Lung (tissue), 11 donors: ENCODE measurements at regions not wholly inside any gene's neighbourhood (a gene's known extent, or its start where the extent isn't known, plus 50 kb on each side); places are given as distances from the start of the nearest gene placed in this dataset.

Source experiments
- ATAC-seq: fragments of 200-7000 bp; cut with Tn5 transposase; one replicate; pipeline ENCODE4 v1.9.1; 2020; ENCODE audit warnings: moderate number of reproducible peaks; ENCODE audit not compliant: insufficient read depth, low FRiP score
- DNase-seq, 3 donors: peaks; one replicate each; pipeline ENCODE4 v3.0.0-alpha.2; 2013 to 2017
- H3K27ac ChIP-seq, 2 donors: one replicate each; pipeline ENCODE4 v1.5.1; 2013; ENCODE audit warnings: mild to moderate bottlenecking in 2 of 2, moderate library complexity in 2 of 2, control low read depth in 1 of 2, inconsistent platforms in 1 of 2, low read depth in 1 of 2, low read length in 1 of 2
- H3K27me3 ChIP-seq, 3 donors: one replicate each; pipeline ENCODE4 v1.5.1; 2013; ENCODE audit warnings: low read length in 2 of 3; ENCODE audit not compliant: control insufficient read depth in 3 of 3, insufficient read depth in 3 of 3
- H3K36me3 ChIP-seq, 4 donors: one replicate each; pipeline ENCODE4 v1.5.1; 2013; ENCODE audit warnings: low read length in 4 of 4, mild to moderate bottlenecking in 1 of 4, moderate library complexity in 1 of 4; ENCODE audit not compliant: control insufficient read depth in 4 of 4, insufficient read depth in 4 of 4
- H3K4me1 ChIP-seq, 5 donors: one replicate each; pipeline ENCODE4 v1.5.1; 2013; ENCODE audit warnings: low read length in 5 of 5, mild to moderate bottlenecking in 2 of 5, moderate library complexity in 1 of 5; ENCODE audit not compliant: control insufficient read depth in 5 of 5, insufficient read depth in 5 of 5
- H3K4me3 ChIP-seq: one replicate; pipeline ENCODE4 v1.5.1; 2013; ENCODE audit warnings: mild to moderate bottlenecking, control low read depth, moderate library complexity
- H3K9ac ChIP-seq, 2 donors: one replicate each; pipeline ENCODE4 v1.5.1; 2013; ENCODE audit warnings: low read length in 2 of 2, control low read depth in 1 of 2; ENCODE audit not compliant: insufficient read depth in 1 of 2
- H3K9me3 ChIP-seq, 4 donors: one replicate each; pipeline ENCODE4 v1.5.1; 2013; ENCODE audit warnings: low read length in 3 of 4, mild to moderate bottlenecking in 1 of 4, moderate library complexity in 1 of 4; ENCODE audit not compliant: control insufficient read depth in 4 of 4, insufficient read depth in 3 of 4
- WGBS, 2 donors: extraction: QIAGEN DNeasy Blood & Tissue Kit; methylation state at CpG; one replicate each; pipeline ENCODE4 v1.1.7; 2013; 5-methylcytosine and 5-hydroxymethylcytosine counted together
- TF ChIP-seq, protein P1 (sequence below): IDR thresholded peaks from 2 replicates; pipeline ENCODE4 v1.5.1; 2012; ENCODE audit warnings: mild to moderate bottlenecking; ENCODE audit errors: control extremely low read depth, extremely low read depth
- donor health status: control.
- donor health status: control.
- donor health status: Bipolar disorder and iron deficiency.
- donor health status: healthy.
- donor health status: DM: yes; HTN: yes; CAD: no.

DNA sequence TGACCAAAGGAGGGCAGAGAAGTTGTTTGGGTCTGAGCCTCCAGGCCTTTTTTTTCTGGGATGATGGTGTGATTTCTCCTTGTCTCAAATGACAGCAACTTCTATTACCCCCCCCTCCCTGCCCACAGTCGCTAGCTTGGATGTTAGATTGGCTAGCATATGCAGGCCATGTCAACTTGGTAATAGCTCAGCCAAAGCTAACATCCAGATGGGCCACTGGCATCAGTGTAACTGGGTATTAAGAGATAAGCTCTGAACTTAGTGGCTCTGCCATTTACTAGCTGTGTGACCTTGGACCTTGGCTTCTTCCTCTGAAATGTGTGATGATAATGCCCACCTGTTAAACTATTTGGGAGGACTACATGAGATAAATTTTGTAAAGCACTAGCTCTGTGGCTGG lies 86.9 kb upstream of the TSPAN2 start:
- no peak overlapping the region for H3K4me3 ChIP-seq
- no peak overlapping the region for H3K9ac ChIP-seq
- H3K4me1 ChIP-seq: peaks cover 0 to 8% (median 0%) of the 10 kb centered on the region in 5 donors
- WGBS, 2 donors: 74 to 81% methylated on average over 1 of the region's 1 CpG
- no peaks in the 10 kb centered on the region for H3K9me3 ChIP-seq
- no peak overlapping the region for H3K27ac ChIP-seq
- no peaks in the 10 kb centered on the region for H3K36me3 ChIP-seq
- ATAC-seq (no peak), DNase-seq (no peak)
- TF ChIP-seq, protein P1, sequence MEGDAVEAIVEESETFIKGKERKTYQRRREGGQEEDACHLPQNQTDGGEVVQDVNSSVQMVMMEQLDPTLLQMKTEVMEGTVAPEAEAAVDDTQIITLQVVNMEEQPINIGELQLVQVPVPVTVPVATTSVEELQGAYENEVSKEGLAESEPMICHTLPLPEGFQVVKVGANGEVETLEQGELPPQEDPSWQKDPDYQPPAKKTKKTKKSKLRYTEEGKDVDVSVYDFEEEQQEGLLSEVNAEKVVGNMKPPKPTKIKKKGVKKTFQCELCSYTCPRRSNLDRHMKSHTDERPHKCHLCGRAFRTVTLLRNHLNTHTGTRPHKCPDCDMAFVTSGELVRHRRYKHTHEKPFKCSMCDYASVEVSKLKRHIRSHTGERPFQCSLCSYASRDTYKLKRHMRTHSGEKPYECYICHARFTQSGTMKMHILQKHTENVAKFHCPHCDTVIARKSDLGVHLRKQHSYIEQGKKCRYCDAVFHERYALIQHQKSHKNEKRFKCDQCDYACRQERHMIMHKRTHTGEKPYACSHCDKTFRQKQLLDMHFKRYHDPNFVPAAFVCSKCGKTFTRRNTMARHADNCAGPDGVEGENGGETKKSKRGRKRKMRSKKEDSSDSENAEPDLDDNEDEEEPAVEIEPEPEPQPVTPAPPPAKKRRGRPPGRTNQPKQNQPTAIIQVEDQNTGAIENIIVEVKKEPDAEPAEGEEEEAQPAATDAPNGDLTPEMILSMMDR: no peak
- no peaks in the 10 kb centered on the region for H3K27me3 ChIP-seq

DNA sequence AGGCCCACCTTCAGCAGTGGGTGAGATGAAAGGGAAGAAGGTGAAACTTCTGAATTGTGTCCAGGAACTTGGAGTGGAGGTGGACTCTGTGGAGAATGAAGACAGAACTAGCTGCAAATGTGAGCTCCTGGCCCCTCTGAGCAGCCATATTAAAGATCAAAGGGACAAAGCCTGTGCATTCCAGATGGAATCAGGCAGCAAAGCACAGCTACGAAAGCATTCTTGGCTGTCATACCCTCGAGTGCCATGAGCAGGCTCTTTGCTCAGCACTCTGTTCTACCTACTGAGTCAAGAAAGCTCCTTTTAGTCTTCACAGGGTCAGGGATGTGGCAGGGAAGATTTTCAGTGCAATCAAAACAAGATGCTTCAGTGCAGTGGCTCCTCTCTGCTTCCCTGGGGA lies 86.3 kb upstream of the TSPAN2 start:
- no peak for ATAC-seq
- H3K27me3 ChIP-seq: no peaks in the 10 kb centered on the region
- no peaks in the 10 kb centered on the region for H3K36me3 ChIP-seq
- TF ChIP-seq, protein P1: no peak
- H3K9me3 ChIP-seq: no peaks in the 10 kb centered on the region
- H3K4me1 ChIP-seq: peaks cover 0 to 8% (median 0%) of the 10 kb centered on the region in 5 donors
- DNase-seq: no peak
- 60 to 66% methylated on average over 2 of the region's 2 CpGs for WGBS, 2 donors
- no peak overlapping the region for H3K4me3 ChIP-seq
- H3K27ac ChIP-seq: no peak overlapping the region
- H3K9ac ChIP-seq: no peak overlapping the region

DNA sequence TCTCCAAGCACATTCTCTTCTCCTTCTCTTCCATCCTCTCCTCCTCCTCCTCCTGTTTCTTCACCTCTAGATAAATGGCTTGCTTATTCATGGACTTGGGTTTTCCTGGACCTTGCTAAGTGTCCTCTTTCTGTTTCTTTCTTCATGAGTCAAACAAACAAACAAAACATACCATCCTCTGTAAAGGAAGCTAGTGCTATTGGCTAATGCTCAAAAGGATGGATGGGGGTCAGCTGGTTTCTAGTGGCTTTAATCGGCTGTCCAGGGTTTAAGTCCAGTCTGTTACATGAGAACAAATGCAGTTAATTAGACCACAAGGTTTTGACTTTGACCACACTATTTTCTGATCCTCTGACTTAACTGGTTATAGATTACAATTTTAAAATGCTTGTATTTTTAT lies 83.8 kb upstream of the TSPAN2 start:
- 86 to 94% methylated on average over 1 of the region's 1 CpG for WGBS, 2 donors
- Histone ChIP-seq H3K9me3 (peaks cover 0 to 2% (median 0%) of the 10 kb centered on the region in 4 donors), H3K27me3 (no peaks in the 10 kb centered on the region), H3K4me1 (peaks cover 0 to 5% (median 0%) of the 10 kb centered on the region in 5 donors), H3K27ac (no peak overlapping the region), H3K9ac (no peak overlapping the region), H3K36me3 (no peaks in the 10 kb centered on the region), H3K4me3 (no peak overlapping the region)
- TF ChIP-seq, protein P1: no peak
- DNase-seq: no peak
- no peak for ATAC-seq

DNA sequence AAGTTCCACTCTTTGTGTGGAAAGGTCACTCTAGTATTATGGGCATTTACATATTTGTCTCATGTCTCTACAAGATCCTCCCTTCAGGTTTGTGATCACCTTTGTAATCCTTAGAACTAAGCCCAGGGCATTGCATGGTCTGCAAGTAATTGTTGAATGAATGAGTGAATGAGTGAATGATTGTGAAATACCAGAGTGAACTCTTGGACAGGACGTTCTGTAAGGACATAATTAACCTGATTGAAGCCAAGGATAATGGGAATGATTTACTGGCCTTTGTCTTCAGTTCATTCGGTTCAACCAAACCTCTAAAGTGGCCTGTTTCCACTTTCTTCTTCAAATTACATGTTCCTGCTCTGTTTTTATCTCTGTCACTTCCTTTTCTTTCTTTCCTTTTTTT lies 83.0 kb upstream of the TSPAN2 start:
- Histone ChIP-seq H3K27me3 (no peaks in the 10 kb centered on the region), H3K36me3 (no peaks in the 10 kb centered on the region), H3K4me3 (no peak overlapping the region), H3K9ac (no peak overlapping the region), H3K4me1 (peaks cover 0 to 5% (median 0%) of the 10 kb centered on the region in 5 donors), H3K27ac (no peak overlapping the region), H3K9me3 (peaks cover 0 to 2% (median 0%) of the 10 kb centered on the region in 4 donors)
- WGBS, 2 donors: 42 to 48% methylated on average over 2 of the region's 2 CpGs
- TF ChIP-seq, protein P1: no peak
- ATAC-seq (no peak), DNase-seq (no peak)
